ENCODE measurements at regions not wholly inside any gene's neighbourhood (a gene's known extent, or its start where the extent isn't known, plus 50 kb on each side); places are given as distances from the start of the nearest gene placed in this dataset.

- TF ChIP-seq CTCF (conservative IDR thresholded peaks at IDR 0.05; ENCODE audit: low read depth, low read length), result no peak
- no peak for TF ChIP-seq EZH2 (IDR thresholded peaks at IDR 0.05; ENCODE audit: low read length, unreplicated experiment)
- no peak for TF ChIP-seq EZH2phosphoT487 (IDR thresholded peaks at IDR 0.05; ENCODE audit: borderline replicate concordance, low read length)
Observed at GRCh38 chr4:53802500-53802899, 211.2 kb upstream of the LNX1 start.
